Ishikawa (cell line): ENCODE measurements at regions not wholly inside any gene's neighbourhood (a gene's known extent, or its start where the extent isn't known, plus 50 kb on each side); places are given as distances from the start of the nearest gene placed in this dataset.

Experiments used
- CEBPB ChIP-seq: IDR thresholded peaks from 2 replicates; pipeline ENCODE4 v1.6.1; 2012
- CREB1 ChIP-seq: IDR thresholded peaks from 2 replicates; pipeline ENCODE4 v1.6.1; 2012; ENCODE audit warnings: low read depth
- EP300 ChIP-seq: IDR thresholded peaks from 2 replicates; pipeline ENCODE4 v1.6.1; 2012; ENCODE audit warnings: borderline replicate concordance
- MAX ChIP-seq: IDR thresholded peaks from 2 replicates; pipeline ENCODE4 v1.6.1; 2012
- RAD21 ChIP-seq: IDR thresholded peaks from 2 replicates; pipeline ENCODE4 v1.6.1; 2012; ENCODE audit warnings: low read depth
- YY1 ChIP-seq: IDR thresholded peaks from 2 replicates; pipeline ENCODE4 v1.6.1; 2012; ENCODE audit warnings: low read depth

- TF ChIP-seq RAD21 (no peak), EP300 (no peak), CREB1 (no peak), CEBPB (no peak), YY1 (no peak), MAX (no peak)
Observed at GRCh38 chr6:54491431-54491830, 183.2 kb downstream of the TINAG start.
